Neural progenitor cell (in vitro differentiated cells): ENCODE measurements at regions not wholly inside any gene's neighbourhood (a gene's known extent, or its start where the extent isn't known, plus 50 kb on each side); places are given as distances from the start of the nearest gene placed in this dataset.

Experiments
- CTCF ChIP-seq: fragments of 200-600 bp; sonication (generic); IDR thresholded peaks from 2 replicates; pipeline ENCODE4 v1.5.1; 2017; ENCODE audit warnings: antibody characterized with exemption, mild to moderate bottlenecking
- EZH2 ChIP-seq: fragments of 200-600 bp; sonication (generic); IDR thresholded peaks from 2 replicates; pipeline ENCODE4 v1.6.1; 2017; ENCODE audit warnings: antibody characterized with exemption, mild to moderate bottlenecking, moderate library complexity

- TF ChIP-seq CTCF (no peak), EZH2 (no peak)
Measured at GRCh38 chr18:34600158-34600557, 109.9 kb upstream of the DTNA start.
